Breast epithelium (tissue), 3 donors: ENCODE measurements at regions not wholly inside any gene's neighbourhood (a gene's known extent, or its start where the extent isn't known, plus 50 kb on each side); places are given as distances from the start of the nearest gene placed in this dataset.

Experiments
- CTCF ChIP-seq, 3 donors: fragments of 450-650 bp; IDR thresholded peaks; one replicate each; pipeline ENCODE4 v1.5.1; 2016 to 2017; ENCODE audit warnings: antibody characterized with exemption in 3 of 3, mild to moderate bottlenecking in 3 of 3, moderate library complexity in 3 of 3
- POLR2A ChIP-seq: fragments of 450-650 bp; IDR thresholded peaks from one replicate; pipeline ENCODE4 v1.6.1; 2016; ENCODE audit warnings: antibody characterized with exemption, mild to moderate bottlenecking, moderate library complexity
- POLR2AphosphoS5 ChIP-seq, 3 donors: sonication (generic); formaldehyde crosslinking; IDR thresholded peaks; one replicate each; pipeline ENCODE4 v1.6.1; 2017; ENCODE audit warnings: antibody characterized with exemption in 3 of 3

GRCh38 chr1:198417039-198417438 is 123.4 kb downstream of the ATP6V1G3 start:
- TF ChIP-seq CTCF (IDR thresholded peaks at IDR 0.05), result no peak
- no peak for TF ChIP-seq POLR2A
- TF ChIP-seq POLR2AphosphoS5 (IDR thresholded peaks at IDR 0.05), result no peak
